ENCODE measurements at regions not wholly inside any gene's neighbourhood (a gene's known extent, or its start where the extent isn't known, plus 50 kb on each side); places are given as distances from the start of the nearest gene placed in this dataset.
"Not testable (repeated sequence)": the region's sequence is repeated elsewhere in the genome, so short reads cannot be mapped to it uniquely, and the experiment has no call there.

- TF ChIP-seq POLR2AphosphoS5 (IDR thresholded peaks at IDR 0.05; ENCODE audit: low read depth); CTCF (IDR thresholded peaks at IDR 0.05; ENCODE audit: insufficient read depth, low read length); REST (IDR thresholded peaks at IDR 0.05; ENCODE audit: insufficient replicate concordance, low read depth); SPI1 (IDR thresholded peaks at IDR 0.05; ENCODE audit: borderline replicate concordance, low read depth); GABPA (IDR thresholded peaks at IDR 0.05; ENCODE audit: low read depth): not testable (repeated sequence)
These were observed 278.9 kb upstream of the FGF13 start for GRCh38 chrX:138990425-138990824.

Data from HL-60 (cell line).